GM23338 (cell line): ENCODE measurements at regions not wholly inside any gene's neighbourhood (a gene's known extent, or its start where the extent isn't known, plus 50 kb on each side); places are given as distances from the start of the nearest gene placed in this dataset.

ENCODE experiments used
- ATAC-seq: fragments of 200-7000 bp; cut with Tn5 transposase; 3 replicates; pipeline ENCODE4 v1.9.1; 2020
- DNase-seq: peaks from one replicate; pipeline ENCODE4 v3.0.0-alpha.2; 2015; ENCODE audit warnings: low spot score
- H2AFZ ChIP-seq: fragments of 200-600 bp; sonication (generic); 2 replicates; pipeline ENCODE4 v1.8.0; 2016; ENCODE audit warnings: antibody characterized with exemption, mild to moderate bottlenecking, moderate library complexity
- H3F3A ChIP-seq: fragments of 200-600 bp; sonication (generic); replicated peaks from 2 replicates; pipeline ENCODE4 v1.8.0; 2017; ENCODE audit warnings: antibody characterized with exemption, mixed run types, low read depth
- H3K27ac ChIP-seq: fragments of 200-600 bp; sonication (generic); 2 replicates; pipeline ENCODE4 v1.6.1; 2016; ENCODE audit warnings: low read depth
- H3K27me3 ChIP-seq: fragments of 200-600 bp; sonication (generic); 2 replicates; pipeline ENCODE4 v1.8.0; 2016; ENCODE audit warnings: mild to moderate bottlenecking, mixed run types, moderate library complexity; ENCODE audit not compliant: insufficient read depth
- H3K36me3 ChIP-seq: fragments of 200-600 bp; sonication (generic); 2 replicates; pipeline ENCODE4 v1.8.0; 2016; ENCODE audit warnings: mild to moderate bottlenecking; ENCODE audit not compliant: insufficient read depth
- H3K4me1 ChIP-seq: fragments of 200-600 bp; sonication (generic); 2 replicates; pipeline ENCODE4 v1.8.0; 2016; ENCODE audit warnings: mild to moderate bottlenecking, moderate library complexity; ENCODE audit not compliant: insufficient read depth
- H3K4me2 ChIP-seq: fragments of 200-600 bp; sonication (generic); 2 replicates; pipeline ENCODE4 v1.7.1; 2017; ENCODE audit warnings: mixed run types
- H3K4me3 ChIP-seq: fragments of 200-600 bp; sonication (generic); 2 replicates; pipeline ENCODE4 v1.6.1; 2016; ENCODE audit warnings: mixed run types
- H3K79me2 ChIP-seq: fragments of 200-600 bp; sonication (generic); replicated peaks from 2 replicates; pipeline ENCODE4 v1.8.0; 2017; ENCODE audit warnings: mild to moderate bottlenecking; ENCODE audit not compliant: insufficient read depth
- H3K9me2 ChIP-seq: fragments of 200-600 bp; sonication (generic); 2 replicates; pipeline ENCODE4 v1.8.0; 2017; ENCODE audit not compliant: insufficient read depth
- H4K20me1 ChIP-seq: fragments of 200-600 bp; sonication (generic); replicated peaks from 2 replicates; pipeline ENCODE4 v1.8.0; 2017; ENCODE audit warnings: mild to moderate bottlenecking; ENCODE audit not compliant: insufficient read depth
- H3K27ac Mint-ChIP-seq: 2 replicates; pipeline ENCODE4 v1.8.0; 2020; ENCODE audit warnings: inconsistent platforms, mild to moderate bottlenecking, moderate library complexity, mixed read lengths
- H3K27me3 Mint-ChIP-seq: 3 replicates; pipeline ENCODE4 v1.8.0; 2022; ENCODE audit warnings: low read depth, mild to moderate bottlenecking, moderate library complexity, mixed read lengths, inconsistent platforms; ENCODE audit not compliant: insufficient read depth, poor library complexity
- H3K36me3 Mint-ChIP-seq: 3 replicates; pipeline ENCODE4 v1.8.0; 2021; ENCODE audit warnings: low read depth, mild to moderate bottlenecking, inconsistent platforms, moderate library complexity, mixed read lengths
- H3K4me1 Mint-ChIP-seq: 3 replicates; pipeline ENCODE4 v1.8.0; 2020; ENCODE audit warnings: mild to moderate bottlenecking, inconsistent platforms, mixed read lengths
- H3K4me3 Mint-ChIP-seq: 3 replicates; pipeline ENCODE4 v1.8.0; 2021; ENCODE audit warnings: moderate library complexity, mild to moderate bottlenecking, inconsistent platforms, mixed read lengths
- H3K9me3 Mint-ChIP-seq: 3 replicates; pipeline ENCODE4 v1.8.0; 2020; ENCODE audit warnings: moderate library complexity, mild to moderate bottlenecking, inconsistent platforms, mixed read lengths
- ETS1 ChIP-seq: IDR thresholded peaks from 2 replicates; pipeline ENCODE4 v1.6.1; 2016; ENCODE audit warnings: antibody characterized with exemption
- EZH2 ChIP-seq: fragments of 200-600 bp; sonication (generic); IDR thresholded peaks from one replicate; pipeline ENCODE4 v1.8.0; 2017; ENCODE audit warnings: antibody characterized with exemption, mild to moderate bottlenecking, low read depth; ENCODE audit not compliant: unreplicated experiment
- EZH2phosphoT487 ChIP-seq: fragments of 200-600 bp; sonication (generic); IDR thresholded peaks from one replicate; pipeline ENCODE4 v1.8.1; 2018; ENCODE audit warnings: antibody characterized with exemption; ENCODE audit not compliant: unreplicated experiment
- STAT1 ChIP-seq: IDR thresholded peaks from one replicate; pipeline ENCODE4 v1.6.1; 2016; ENCODE audit warnings: antibody characterized with exemption; ENCODE audit not compliant: unreplicated experiment
- ZNF331 ChIP-seq: fragments of 250-450 bp; sonication (Bioruptor Pico); IDR thresholded peaks from 2 replicates; pipeline ENCODE4 v1.5.0; 2020; ENCODE audit warnings: low read depth, mild to moderate bottlenecking, moderate library complexity
- ZNF462 ChIP-seq: fragments of 250-450 bp; sonication (Bioruptor Pico); IDR thresholded peaks from 2 replicates; pipeline ENCODE4 v1.5.0; 2020; ENCODE audit warnings: mild to moderate bottlenecking, moderate library complexity

GRCh38 chr9:21674894-21675293 lies 127.5 kb upstream of the MTAP start:
- Histone ChIP-seq H4K20me1 (no peaks in the 10 kb centered on the region), H3K9me2 (no peaks in the 10 kb centered on the region), H3K27me3 (no peaks in the 10 kb centered on the region), H3K36me3 (no peaks in the 10 kb centered on the region), H3K79me2 (no peaks in the 10 kb centered on the region), H3K27ac (no peak overlapping the region), H3K4me1 (no peaks in the 10 kb centered on the region), H3K4me3 (no peak overlapping the region), H3K4me2 (no peak overlapping the region), H2AFZ (no peak overlapping the region), H3F3A (no peaks in the 10 kb centered on the region)
- ATAC-seq (no peak), DNase-seq (no peak)
- Mint-ChIP-seq H3K27me3 (peaks cover 3% of the 10 kb centered on the region), H3K36me3 (no peaks in the 10 kb centered on the region), H3K4me3 (no peak overlapping the region), H3K9me3 (no peaks in the 10 kb centered on the region), H3K27ac (no peak overlapping the region), H3K4me1 (peaks cover 8% of the 10 kb centered on the region; the same call in 2 of the 3 replicates)
- TF ChIP-seq EZH2phosphoT487 (no peak), EZH2 (no peak), ZNF331 (CRISPR knock-in tag) (no peak), ETS1 (no peak), STAT1 (no peak), ZNF462 (CRISPR knock-in tag) (no peak)
